ENCODE measurements at regions not wholly inside any gene's neighbourhood (a gene's known extent, or its start where the extent isn't known, plus 50 kb on each side); places are given as distances from the start of the nearest gene placed in this dataset.

GRCh38 chr6:164208371-164208770 is 793.9 kb downstream of the QKI start:
- no TSS peak for BruUV-seq (replicated peaks)
- no peak for TF ChIP-seq MAX (IDR thresholded peaks at IDR 0.05)
- no peak for TF ChIP-seq POLR2A (IDR thresholded peaks at IDR 0.05; ENCODE audit: borderline replicate concordance, extremely low read depth, insufficient read depth, insufficient read length)
- no peak for TF ChIP-seq EZH2phosphoT487 (IDR thresholded peaks at IDR 0.05; ENCODE audit: borderline replicate concordance)
- RAD21 ChIA-PET (ENCODE audit: low non-redundant PET in 1 of 2, low total read pairs in 2 of 2, uncharacterized antibody in 2 of 2, unreplicated experiment in 2 of 2) = no interaction called here
- DNase-seq (ENCODE audit: low read depth, low spot score) (no peak), ATAC-seq (no peak)
- H3K9me3 ChIP-seq (ENCODE audit: control insufficient read depth in 1 of 2, insufficient read depth in 1 of 2, low read depth in 1 of 2, low read length in 2 of 2) = peaks cover 0 to 14% of the 10 kb centered on the region in 2 experiments; a peak in 1 of 4 replicates
- intact Hi-C loops (cut with micrococcal nuclease) = no loop called here
- H3K9me2 ChIP-seq (ENCODE audit: insufficient read depth) = no peaks in the 10 kb centered on the region
- no peak overlapping the region for H3K4me3 ChIP-seq (replicated peaks in 1 of 2; ENCODE audit: low read depth in 1 of 2, low read length in 2 of 2)
- H3K36me3 ChIP-seq (ENCODE audit: control insufficient read depth in 1 of 2, insufficient read depth in 2 of 2, low read length in 2 of 2) = no peaks in the 10 kb centered on the region
- no peaks in the 10 kb centered on the region for H3K4me1 ChIP-seq (ENCODE audit: control insufficient read depth in 1 of 2, insufficient read depth in 2 of 2, low read length in 2 of 2)
- CTCF ChIA-PET = no interaction called here
- no peaks in the 10 kb centered on the region for H3K79me2 ChIP-seq (ENCODE audit: insufficient read depth, low read length)
- POLR2A ChIA-PET = no interaction called here
- no peaks in the 10 kb centered on the region for H4K20me1 ChIP-seq (ENCODE audit: insufficient read depth)
- H3K27me3 ChIP-seq (ENCODE audit: insufficient read depth, low read length) = no peaks in the 10 kb centered on the region
- H3K4me2 ChIP-seq (ENCODE audit: low read length) = no peak overlapping the region
- no peak overlapping the region for H2AFZ ChIP-seq (ENCODE audit: low read depth, low read length, poor library complexity, severe bottlenecking)
- H3K27ac ChIP-seq (ENCODE audit: low read depth, low read length) = no peak overlapping the region
- no peak overlapping the region for H3K9ac ChIP-seq (ENCODE audit: low read length)

- Histone ChIP-seq H3K4me1 (ENCODE audit: control insufficient read depth in 1 of 2, insufficient read depth in 2 of 2, low read length in 2 of 2) (no peaks in the 10 kb centered on the region), H4K20me1 (ENCODE audit: insufficient read depth) (no peaks in the 10 kb centered on the region), H3K79me2 (ENCODE audit: insufficient read depth, low read length) (no peaks in the 10 kb centered on the region), H3K4me2 (ENCODE audit: low read length) (no peak overlapping the region), H3K27ac (ENCODE audit: low read depth, low read length) (no peak overlapping the region), H3K9me2 (ENCODE audit: insufficient read depth) (no peaks in the 10 kb centered on the region), H3K9me3 (ENCODE audit: control insufficient read depth in 1 of 2, insufficient read depth in 1 of 2, low read depth in 1 of 2, low read length in 2 of 2) (peaks cover 0 to 10% of the 10 kb centered on the region in 2 experiments; a peak in 1 of 4 replicates), H2AFZ (ENCODE audit: low read depth, low read length, poor library complexity, severe bottlenecking) (no peak overlapping the region), H3K36me3 (ENCODE audit: control insufficient read depth in 1 of 2, insufficient read depth in 2 of 2, low read length in 2 of 2) (no peaks in the 10 kb centered on the region), H3K9ac (ENCODE audit: low read length) (no peak overlapping the region), H3K4me3 (replicated peaks in 1 of 2; ENCODE audit: low read depth in 1 of 2, low read length in 2 of 2) (no peak overlapping the region), H3K27me3 (ENCODE audit: insufficient read depth, low read length) (no peaks in the 10 kb centered on the region)
- intact Hi-C loops (cut with micrococcal nuclease) = no loop called here
- BruUV-seq (replicated peaks) = no TSS peak
- no peak for DNase-seq (ENCODE audit: low read depth, low spot score)
- POLR2A ChIA-PET = no interaction called here
- CTCF ChIA-PET = no interaction called here
- ATAC-seq = no peak
- RAD21 ChIA-PET (ENCODE audit: low non-redundant PET in 1 of 2, low total read pairs in 2 of 2, uncharacterized antibody in 2 of 2, unreplicated experiment in 2 of 2) = no interaction called here
- TF ChIP-seq POLR2A (IDR thresholded peaks at IDR 0.05; ENCODE audit: borderline replicate concordance, extremely low read depth, insufficient read depth, insufficient read length) (no peak), YY1 (IDR thresholded peaks at IDR 0.05; ENCODE audit: extremely low read depth, insufficient replicate concordance, low read depth, low read length) (no peak), SRF (IDR thresholded peaks at IDR 0.05; ENCODE audit: low read depth) (no peak), EZH2phosphoT487 (IDR thresholded peaks at IDR 0.05; ENCODE audit: borderline replicate concordance) (no peak), EZH2 (IDR thresholded peaks at IDR 0.05) (no peak), MAX (IDR thresholded peaks at IDR 0.05) (no peak), TCF7L2 (IDR thresholded peaks at IDR 0.05; ENCODE audit: borderline replicate concordance, extremely low read depth, insufficient read depth, insufficient read length) (no peak), ATF3 (IDR thresholded peaks at IDR 0.05) (no peak), CBX3 (IDR thresholded peaks at IDR 0.05; ENCODE audit: low read depth) (no peak), SIN3A (IDR thresholded peaks at IDR 0.05; ENCODE audit: low read depth) (no peak), RAD21 (IDR thresholded peaks at IDR 0.05; ENCODE audit: low read depth) (no peak), FOSL1 (IDR thresholded peaks at IDR 0.05; ENCODE audit: low read depth) (no peak)
- TF ChIP-seq, protein P1, sequence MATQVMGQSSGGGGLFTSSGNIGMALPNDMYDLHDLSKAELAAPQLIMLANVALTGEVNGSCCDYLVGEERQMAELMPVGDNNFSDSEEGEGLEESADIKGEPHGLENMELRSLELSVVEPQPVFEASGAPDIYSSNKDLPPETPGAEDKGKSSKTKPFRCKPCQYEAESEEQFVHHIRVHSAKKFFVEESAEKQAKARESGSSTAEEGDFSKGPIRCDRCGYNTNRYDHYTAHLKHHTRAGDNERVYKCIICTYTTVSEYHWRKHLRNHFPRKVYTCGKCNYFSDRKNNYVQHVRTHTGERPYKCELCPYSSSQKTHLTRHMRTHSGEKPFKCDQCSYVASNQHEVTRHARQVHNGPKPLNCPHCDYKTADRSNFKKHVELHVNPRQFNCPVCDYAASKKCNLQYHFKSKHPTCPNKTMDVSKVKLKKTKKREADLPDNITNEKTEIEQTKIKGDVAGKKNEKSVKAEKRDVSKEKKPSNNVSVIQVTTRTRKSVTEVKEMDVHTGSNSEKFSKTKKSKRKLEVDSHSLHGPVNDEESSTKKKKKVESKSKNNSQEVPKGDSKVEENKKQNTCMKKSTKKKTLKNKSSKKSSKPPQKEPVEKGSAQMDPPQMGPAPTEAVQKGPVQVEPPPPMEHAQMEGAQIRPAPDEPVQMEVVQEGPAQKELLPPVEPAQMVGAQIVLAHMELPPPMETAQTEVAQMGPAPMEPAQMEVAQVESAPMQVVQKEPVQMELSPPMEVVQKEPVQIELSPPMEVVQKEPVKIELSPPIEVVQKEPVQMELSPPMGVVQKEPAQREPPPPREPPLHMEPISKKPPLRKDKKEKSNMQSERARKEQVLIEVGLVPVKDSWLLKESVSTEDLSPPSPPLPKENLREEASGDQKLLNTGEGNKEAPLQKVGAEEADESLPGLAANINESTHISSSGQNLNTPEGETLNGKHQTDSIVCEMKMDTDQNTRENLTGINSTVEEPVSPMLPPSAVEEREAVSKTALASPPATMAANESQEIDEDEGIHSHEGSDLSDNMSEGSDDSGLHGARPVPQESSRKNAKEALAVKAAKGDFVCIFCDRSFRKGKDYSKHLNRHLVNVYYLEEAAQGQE (IDR thresholded peaks at IDR 0.05; ENCODE audit: low read depth) = no peak
Observed at GRCh38 chr6:164206807-164207423, 792.4 kb downstream of the QKI start.
